Liver (tissue), 8 donors: ENCODE measurements at regions not wholly inside any gene's neighbourhood (a gene's known extent, or its start where the extent isn't known, plus 50 kb on each side); places are given as distances from the start of the nearest gene placed in this dataset.

Experiments used
- DNase-seq: peaks from one replicate; pipeline ENCODE4 v3.0.0-alpha.2; 2017; ENCODE audit warnings: low spot score
- H3K27ac ChIP-seq, 2 donors: one replicate each; pipeline ENCODE4 v1.7.0; 2013; ENCODE audit warnings: inconsistent platforms in 2 of 2, low read length in 2 of 2, control low read depth in 1 of 2, low read depth in 1 of 2, mild to moderate bottlenecking in 1 of 2
- H3K27me3 ChIP-seq, 4 donors: one replicate each; pipeline versions ENCODE4 v1.6.1 to v1.7.0; 2013; ENCODE audit warnings: low read length in 3 of 4, inconsistent platforms in 1 of 4, mild to moderate bottlenecking in 1 of 4, moderate library complexity in 1 of 4; ENCODE audit not compliant: control insufficient read depth in 4 of 4, insufficient read depth in 4 of 4
- H3K36me3 ChIP-seq, 4 donors: one replicate each; pipeline versions ENCODE4 v1.6.1 to v1.7.0; 2013; ENCODE audit warnings: low read length in 3 of 4, mild to moderate bottlenecking in 3 of 4, low read depth in 1 of 4, moderate library complexity in 1 of 4; ENCODE audit not compliant: control insufficient read depth in 4 of 4, insufficient read depth in 3 of 4
- H3K4me1 ChIP-seq, 4 donors: one replicate each; pipeline versions ENCODE4 v1.6.1 to v1.7.0; 2013; ENCODE audit warnings: low read length in 3 of 4, mild to moderate bottlenecking in 3 of 4, moderate library complexity in 1 of 4; ENCODE audit not compliant: control insufficient read depth in 4 of 4, insufficient read depth in 4 of 4
- H3K4me3 ChIP-seq, 3 donors: one replicate each; pipeline versions ENCODE4 v1.6.1 to v1.7.0; 2013; ENCODE audit warnings: low read length in 3 of 3, control low read depth in 1 of 3, low read depth in 1 of 3, mild to moderate bottlenecking in 1 of 3
- H3K9ac ChIP-seq, 2 donors: one replicate each; pipeline ENCODE4 v1.7.0; 2013; ENCODE audit warnings: low read length in 2 of 2, mild to moderate bottlenecking in 2 of 2, moderate library complexity in 2 of 2, control low read depth in 1 of 2, low read depth in 1 of 2
- H3K9me3 ChIP-seq, 4 donors: one replicate each; pipeline versions ENCODE4 v1.6.1 to v1.7.0; 2013; ENCODE audit warnings: low read length in 3 of 4; ENCODE audit not compliant: control insufficient read depth in 4 of 4
- CTCF ChIP-seq: fragments of 150-350 bp; IDR thresholded peaks from 2 replicates; pipeline ENCODE4 v1.5.1; 2017; ENCODE audit warnings: improper control_type of control experiment, low read depth, low read length; ENCODE audit not compliant: missing input control
- EGR1 ChIP-seq, 2 donors: IDR thresholded peaks; 2 replicates each; pipeline ENCODE4 v1.6.1; 2016 to 2018; ENCODE audit warnings: antibody characterized with exemption in 2 of 2, low read depth in 2 of 2
- FOXA1 ChIP-seq: IDR thresholded peaks from 2 replicates; pipeline ENCODE4 v1.6.1; 2016; ENCODE audit warnings: antibody characterized with exemption
- FOXA2 ChIP-seq: IDR thresholded peaks from 2 replicates; pipeline ENCODE4 v1.6.1; 2016; ENCODE audit warnings: antibody characterized with exemption
- GABPA ChIP-seq, 2 donors: IDR thresholded peaks in 1 of 2; conservative IDR thresholded peaks in 1 of 2; 2 replicates each; pipeline ENCODE4 v1.6.1; 2016; ENCODE audit warnings: antibody characterized with exemption in 2 of 2, mild to moderate bottlenecking in 1 of 2, moderate library complexity in 1 of 2
- HNF4A ChIP-seq, 2 donors: conservative IDR thresholded peaks; 2 replicates each; pipeline ENCODE4 v1.6.1; 2016; ENCODE audit warnings: antibody characterized with exemption in 2 of 2, mild to moderate bottlenecking in 2 of 2
- HNF4G ChIP-seq: IDR thresholded peaks from 2 replicates; pipeline ENCODE4 v1.6.1; 2016; ENCODE audit warnings: antibody characterized with exemption
- JUND ChIP-seq, 2 donors: IDR thresholded peaks; 2 replicates each; pipeline ENCODE4 v1.6.1; 2016; ENCODE audit warnings: antibody characterized with exemption in 2 of 2
- NR2F2 ChIP-seq: IDR thresholded peaks from 2 replicates; pipeline ENCODE4 v1.6.1; 2016; ENCODE audit warnings: antibody characterized with exemption
- RAD21 ChIP-seq, 2 donors: IDR thresholded peaks; 2 replicates each; pipeline ENCODE4 v1.6.1; 2016; ENCODE audit warnings: antibody characterized with exemption in 2 of 2, mild to moderate bottlenecking in 2 of 2
- RXRA ChIP-seq, 2 donors: IDR thresholded peaks; 2 replicates each; pipeline ENCODE4 v1.6.1; 2017 to 2018; ENCODE audit warnings: antibody characterized with exemption in 2 of 2, mild to moderate bottlenecking in 1 of 2
- SP1 ChIP-seq: IDR thresholded peaks from 2 replicates; pipeline ENCODE4 v1.6.1; 2018; ENCODE audit warnings: antibody characterized with exemption, mild to moderate bottlenecking
- TAF1 ChIP-seq: conservative IDR thresholded peaks from 2 replicates; pipeline ENCODE4 v1.6.1; 2016; ENCODE audit warnings: antibody characterized with exemption, mild to moderate bottlenecking
- YY1 ChIP-seq: IDR thresholded peaks from 2 replicates; pipeline ENCODE4 v1.6.1; 2016; ENCODE audit warnings: antibody characterized with exemption, mild to moderate bottlenecking
- WGBS: extraction: QIAGEN DNeasy Blood & Tissue Kit; methylation state at CpG from one replicate; pipeline ENCODE4 v1.1.7; 2013; 5-methylcytosine and 5-hydroxymethylcytosine counted together
- TF ChIP-seq, protein P1 (sequence below): IDR thresholded peaks from 2 replicates; pipeline ENCODE4 v1.6.1; 2016; ENCODE audit warnings: antibody characterized with exemption
- TF ChIP-seq, protein P2 (sequence below): IDR thresholded peaks from 2 replicates; pipeline ENCODE4 v1.6.1; 2016; ENCODE audit warnings: antibody characterized with exemption, mild to moderate bottlenecking
- TF ChIP-seq, protein P3 (sequence below): IDR thresholded peaks from 2 replicates; pipeline ENCODE4 v1.6.1; 2016; ENCODE audit warnings: antibody characterized with exemption
- donor health status: healthy.
- donor health status: healthy.
- donor health status: healthy.
- donor health status: healthy.
- donor health status: healthy.

DNA sequence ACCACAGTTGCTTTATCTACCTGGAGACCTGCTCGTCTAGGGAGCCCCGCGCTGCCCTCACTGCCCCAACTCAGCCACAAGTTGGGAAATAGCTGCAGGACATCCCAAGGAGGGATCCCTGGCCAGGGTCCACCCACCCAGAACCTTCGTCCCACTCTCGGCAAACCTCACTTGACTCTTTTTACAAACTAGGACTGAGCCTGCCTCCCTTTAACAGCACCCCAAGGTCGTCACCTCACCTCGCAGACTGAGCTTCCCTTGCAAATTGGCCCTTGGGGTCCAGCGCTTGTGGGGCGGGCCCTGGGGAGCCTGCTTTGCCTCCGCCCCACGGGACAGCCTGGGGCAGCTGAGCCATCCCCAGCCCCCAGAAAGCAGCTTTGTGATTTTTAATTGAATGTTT lies 1505.8 kb downstream of the TBC1D22A start (continued):
- TF ChIP-seq CTCF, result no peak
- TF ChIP-seq TAF1, result no peak

- no peak overlapping the region for H3K27ac ChIP-seq
- no peak for DNase-seq
- 50% methylated on average over 10 of the region's 10 CpGs for WGBS
Observed at GRCh38 chr22:48267681-48268080, 1505.2 kb downstream of the TBC1D22A start.

GRCh38 chr22:48265000-48265625 lies 1502.7 kb downstream of the TBC1D22A start:
- H3K27ac ChIP-seq, result no peak overlapping the region
- H3K27me3 ChIP-seq, result peaks cover 0 to 4% (median 0%) of the 10 kb centered on the region in 4 donors
- no peaks in the 10 kb centered on the region for H3K36me3 ChIP-seq
- 88% methylated on average over 34 of the region's 34 CpGs for WGBS
- H3K9ac ChIP-seq, result no peak overlapping the region
- H3K4me3 ChIP-seq, result no peak overlapping the region
- no peaks in the 10 kb centered on the region for H3K9me3 ChIP-seq
- no peak for DNase-seq
- no peaks in the 10 kb centered on the region for H3K4me1 ChIP-seq
- no peak for TF ChIP-seq FOXA2
- no peak for TF ChIP-seq TAF1
- TF ChIP-seq FOXA1, result no peak
- TF ChIP-seq YY1, result no peak
- TF ChIP-seq RXRA (IDR thresholded peaks at IDR 0.05), result no peak
- no peak for TF ChIP-seq HNF4A (conservative IDR thresholded peaks at IDR 0.05)
- TF ChIP-seq GABPA (IDR thresholded peaks at IDR 0.05 in 1 of 2, conservative IDR thresholded peaks at IDR 0.05 in 1 of 2), result no peak
- no peak for TF ChIP-seq JUND (IDR thresholded peaks at IDR 0.05)
- TF ChIP-seq EGR1 (IDR thresholded peaks at IDR 0.05; ENCODE audit: low read depth in 2 of 2), result no peak
- TF ChIP-seq NR2F2, result no peak
- no peak for TF ChIP-seq RAD21 (IDR thresholded peaks at IDR 0.05)
- TF ChIP-seq, protein P1, sequence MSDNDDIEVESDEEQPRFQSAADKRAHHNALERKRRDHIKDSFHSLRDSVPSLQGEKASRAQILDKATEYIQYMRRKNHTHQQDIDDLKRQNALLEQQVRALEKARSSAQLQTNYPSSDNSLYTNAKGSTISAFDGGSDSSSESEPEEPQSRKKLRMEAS, result no peak
- TF ChIP-seq, protein P2, sequence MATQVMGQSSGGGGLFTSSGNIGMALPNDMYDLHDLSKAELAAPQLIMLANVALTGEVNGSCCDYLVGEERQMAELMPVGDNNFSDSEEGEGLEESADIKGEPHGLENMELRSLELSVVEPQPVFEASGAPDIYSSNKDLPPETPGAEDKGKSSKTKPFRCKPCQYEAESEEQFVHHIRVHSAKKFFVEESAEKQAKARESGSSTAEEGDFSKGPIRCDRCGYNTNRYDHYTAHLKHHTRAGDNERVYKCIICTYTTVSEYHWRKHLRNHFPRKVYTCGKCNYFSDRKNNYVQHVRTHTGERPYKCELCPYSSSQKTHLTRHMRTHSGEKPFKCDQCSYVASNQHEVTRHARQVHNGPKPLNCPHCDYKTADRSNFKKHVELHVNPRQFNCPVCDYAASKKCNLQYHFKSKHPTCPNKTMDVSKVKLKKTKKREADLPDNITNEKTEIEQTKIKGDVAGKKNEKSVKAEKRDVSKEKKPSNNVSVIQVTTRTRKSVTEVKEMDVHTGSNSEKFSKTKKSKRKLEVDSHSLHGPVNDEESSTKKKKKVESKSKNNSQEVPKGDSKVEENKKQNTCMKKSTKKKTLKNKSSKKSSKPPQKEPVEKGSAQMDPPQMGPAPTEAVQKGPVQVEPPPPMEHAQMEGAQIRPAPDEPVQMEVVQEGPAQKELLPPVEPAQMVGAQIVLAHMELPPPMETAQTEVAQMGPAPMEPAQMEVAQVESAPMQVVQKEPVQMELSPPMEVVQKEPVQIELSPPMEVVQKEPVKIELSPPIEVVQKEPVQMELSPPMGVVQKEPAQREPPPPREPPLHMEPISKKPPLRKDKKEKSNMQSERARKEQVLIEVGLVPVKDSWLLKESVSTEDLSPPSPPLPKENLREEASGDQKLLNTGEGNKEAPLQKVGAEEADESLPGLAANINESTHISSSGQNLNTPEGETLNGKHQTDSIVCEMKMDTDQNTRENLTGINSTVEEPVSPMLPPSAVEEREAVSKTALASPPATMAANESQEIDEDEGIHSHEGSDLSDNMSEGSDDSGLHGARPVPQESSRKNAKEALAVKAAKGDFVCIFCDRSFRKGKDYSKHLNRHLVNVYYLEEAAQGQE, result no peak
- no peak for TF ChIP-seq HNF4G
- TF ChIP-seq, protein P3, sequence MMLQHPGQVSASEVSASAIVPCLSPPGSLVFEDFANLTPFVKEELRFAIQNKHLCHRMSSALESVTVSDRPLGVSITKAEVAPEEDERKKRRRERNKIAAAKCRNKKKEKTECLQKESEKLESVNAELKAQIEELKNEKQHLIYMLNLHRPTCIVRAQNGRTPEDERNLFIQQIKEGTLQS, result no peak

More at GRCh38 chr22:48267681-48268080, 1505.2 kb downstream of the TBC1D22A start:
- H3K4me3 ChIP-seq, result no peak overlapping the region
- H3K9me3 ChIP-seq, result no peaks in the 10 kb centered on the region
- H3K4me1 ChIP-seq, result no peaks in the 10 kb centered on the region
- H3K9ac ChIP-seq, result no peak overlapping the region
- H3K36me3 ChIP-seq, result no peaks in the 10 kb centered on the region
- H3K27me3 ChIP-seq, result peaks cover 0 to 4% (median 0%) of the 10 kb centered on the region in 4 donors
- TF ChIP-seq RAD21 (IDR thresholded peaks at IDR 0.05) (no peak), SP1 (no peak), JUND (IDR thresholded peaks at IDR 0.05) (no peak), EGR1 (IDR thresholded peaks at IDR 0.05; ENCODE audit: low read depth in 2 of 2) (no peak), NR2F2 (no peak), RXRA (IDR thresholded peaks at IDR 0.05) (no peak)
- TF ChIP-seq, protein P2, result no peak
